Endodermal cell (in vitro differentiated cells): ENCODE measurements at regions not wholly inside any gene's neighbourhood (a gene's known extent, or its start where the extent isn't known, plus 50 kb on each side); places are given as distances from the start of the nearest gene placed in this dataset.

Experiments used
- DNase-seq: peaks from one replicate; pipeline ENCODE4 v3.0.0-alpha.2; 2017
- H3K27ac ChIP-seq: 2 replicates; pipeline ENCODE4 v1.5.1; 2013; ENCODE audit warnings: mild to moderate bottlenecking, low read depth, low read length, moderate library complexity
- H3K27me3 ChIP-seq: 2 replicates; pipeline ENCODE4 v1.6.1; 2013; ENCODE audit warnings: mild to moderate bottlenecking, low read length, moderate library complexity; ENCODE audit not compliant: insufficient read depth, control insufficient read depth, poor library complexity, severe bottlenecking
- H3K36me3 ChIP-seq: 2 replicates; pipeline ENCODE4 v1.7.0; 2013; ENCODE audit warnings: mild to moderate bottlenecking, low read length, moderate library complexity; ENCODE audit not compliant: control insufficient read depth, insufficient read depth
- H3K4me1 ChIP-seq: one replicate; pipeline ENCODE4 v1.7.0; 2013; ENCODE audit warnings: low read length; ENCODE audit not compliant: control insufficient read depth, insufficient read depth
- H3K4me3 ChIP-seq: 2 replicates; pipeline ENCODE4 v1.5.1; 2013; ENCODE audit warnings: mild to moderate bottlenecking, low read length, moderate library complexity
- H3K9ac ChIP-seq: 2 replicates; pipeline ENCODE4 v1.6.1; 2013; ENCODE audit warnings: mild to moderate bottlenecking, low read length, moderate library complexity; ENCODE audit not compliant: poor library complexity, severe bottlenecking; ENCODE audit errors: extremely low read depth
- H3K9me3 ChIP-seq: 2 replicates; pipeline ENCODE4 v1.6.1; 2013; ENCODE audit warnings: mild to moderate bottlenecking, low read length, moderate library complexity; ENCODE audit not compliant: control insufficient read depth
- H3K27ac Mint-ChIP-seq: 2 replicates; pipeline ENCODE4 v1.8.0; 2020; ENCODE audit warnings: mixed read lengths
- H3K27me3 Mint-ChIP-seq: 2 replicates; pipeline ENCODE4 v1.8.0; 2021; ENCODE audit warnings: mild to moderate bottlenecking, mixed read lengths; ENCODE audit not compliant: insufficient read depth
- H3K36me3 Mint-ChIP-seq: 2 replicates; pipeline ENCODE4 v1.8.0; 2020; ENCODE audit warnings: low read depth, mixed read lengths
- H3K4me1 Mint-ChIP-seq: 2 replicates; pipeline ENCODE4 v1.8.0; 2020; ENCODE audit warnings: mixed read lengths
- H3K4me3 Mint-ChIP-seq: 2 replicates; pipeline ENCODE4 v1.8.0; 2020; ENCODE audit warnings: mild to moderate bottlenecking, moderate library complexity, mixed read lengths
- H3K9me3 Mint-ChIP-seq: 2 replicates; pipeline ENCODE4 v1.8.0; 2020; ENCODE audit warnings: mild to moderate bottlenecking, mixed read lengths
- CTCF ChIP-seq: fragments of 200-600 bp; sonication (generic); conservative IDR thresholded peaks from 2 replicates; pipeline ENCODE4 v1.5.0; 2021; ENCODE audit warnings: antibody characterized with exemption, mild to moderate bottlenecking
- WGBS, 2 experiments: methylation state at CpG; one replicate each; pipeline versions ENCODE4 v1.1.5 to v1.1.7; 2013; ENCODE audit warnings: missing lambda C conversion rate in 2 of 2, mixed read lengths in 1 of 2; ENCODE audit not compliant: insufficient coverage in 1 of 2, insufficient read length in 1 of 2; 5-methylcytosine and 5-hydroxymethylcytosine counted together

- Histone ChIP-seq H3K27me3 (no peaks in the 10 kb centered on the region), H3K9me3 (no peaks in the 10 kb centered on the region), H3K27ac (no peak overlapping the region), H3K4me3 (no peak overlapping the region), H3K4me1 (no peaks in the 10 kb centered on the region), H3K9ac (no peak overlapping the region), H3K36me3 (no peaks in the 10 kb centered on the region)
- Mint-ChIP-seq H3K27ac (no peak overlapping the region), H3K4me1 (no peaks in the 10 kb centered on the region), H3K9me3 (no peaks in the 10 kb centered on the region), H3K27me3 (no peaks in the 10 kb centered on the region), H3K36me3 (no peaks in the 10 kb centered on the region), H3K4me3 (no peak overlapping the region)
- WGBS, 2 experiments: 78% methylated on average over 2 of the region's 2 CpGs; no CpG with 5 or more reads in 1 of the 2 experiments
- DNase-seq: no peak
- no peak for TF ChIP-seq CTCF
Measured at GRCh38 chr2:147792966-147793617, 51.7 kb upstream of the ACVR2A start.

- Mint-ChIP-seq H3K4me1 (no peaks in the 10 kb centered on the region), H3K36me3 (no peaks in the 10 kb centered on the region), H3K27ac (no peak overlapping the region), H3K4me3 (no peak overlapping the region), H3K9me3 (no peaks in the 10 kb centered on the region), H3K27me3 (no peaks in the 10 kb centered on the region)
- no peak for TF ChIP-seq CTCF
- H3K27ac ChIP-seq: no peak overlapping the region
- no peaks in the 10 kb centered on the region for H3K36me3 ChIP-seq
- DNase-seq: no peak
- 95 to 100% methylated on average over 2 of the region's 2 CpGs for WGBS, 2 experiments
- no peaks in the 10 kb centered on the region for H3K27me3 ChIP-seq
- H3K9ac ChIP-seq: no peak overlapping the region
- no peaks in the 10 kb centered on the region for H3K9me3 ChIP-seq
- no peaks in the 10 kb centered on the region for H3K4me1 ChIP-seq
- H3K4me3 ChIP-seq: no peak overlapping the region
Measured at GRCh38 chr2:147790580-147790979, 54.2 kb upstream of the ACVR2A start.

- H3K4me1 ChIP-seq: no peaks in the 10 kb centered on the region
- no peak for TF ChIP-seq CTCF
- H3K36me3 Mint-ChIP-seq: no peaks in the 10 kb centered on the region
- no peak overlapping the region for H3K27ac ChIP-seq
- no peak overlapping the region for H3K27ac Mint-ChIP-seq
- H3K27me3 ChIP-seq: no peaks in the 10 kb centered on the region
- H3K4me3 Mint-ChIP-seq: no peak overlapping the region
- H3K36me3 ChIP-seq: no peaks in the 10 kb centered on the region
- no peaks in the 10 kb centered on the region for H3K9me3 ChIP-seq
- WGBS, 2 experiments: 83 to 97% methylated on average over 1 to 3 of the region's 3 CpGs
- H3K9me3 Mint-ChIP-seq: no peaks in the 10 kb centered on the region
- no peak overlapping the region for H3K9ac ChIP-seq
- no peak overlapping the region for H3K4me3 ChIP-seq
- DNase-seq: no peak
- H3K27me3 Mint-ChIP-seq: no peaks in the 10 kb centered on the region
- H3K4me1 Mint-ChIP-seq: no peaks in the 10 kb centered on the region
Measured at GRCh38 chr2:147789720-147790119, 55.1 kb upstream of the ACVR2A start.
